ENCODE measurements at regions not wholly inside any gene's neighbourhood (a gene's known extent, or its start where the extent isn't known, plus 50 kb on each side); places are given as distances from the start of the nearest gene placed in this dataset.
"Not testable (repeated sequence)": the region's sequence is repeated elsewhere in the genome, so short reads cannot be mapped to it uniquely, and the experiment has no call there.

- no peak for DNase-seq
These were observed 200.7 kb downstream of the RRAGC start for GRCh38 chr1:38658883-38659282.

GRCh38 chr1:38657873-38658272, 201.7 kb downstream of the RRAGC start:
- no peak for DNase-seq

- DNase-seq, result no peak
These were observed 202.2 kb downstream of the RRAGC start for GRCh38 chr1:38657207-38657840.

- no peak for DNase-seq
These were observed 202.8 kb downstream of the RRAGC start for GRCh38 chr1:38656726-38657125.

GRCh38 chr1:38652217-38652616, 207.4 kb downstream of the RRAGC start:
- no peak for DNase-seq

- no peak for DNase-seq
These were observed 207.9 kb downstream of the RRAGC start for GRCh38 chr1:38651669-38652068.

GRCh38 chr1:38648417-38648816, 211.2 kb downstream of the RRAGC start:
- no peak for DNase-seq

GRCh38 chr1:38647341-38647740, 212.2 kb downstream of the RRAGC start:
- DNase-seq, result not testable (repeated sequence)

GRCh38 chr1:38644092-38644491, 215.5 kb downstream of the RRAGC start:
- no peak for DNase-seq

- no peak for DNase-seq
These were observed 217.9 kb downstream of the RRAGC start for GRCh38 chr1:38641661-38642060.

GRCh38 chr1:38640371-38640770, 219.2 kb downstream of the RRAGC start:
- DNase-seq, result no peak

GRCh38 chr1:38628241-38628640, 231.3 kb downstream of the RRAGC start:
- DNase-seq, result no peak

GRCh38 chr1:38625939-38626338, 233.6 kb downstream of the RRAGC start:
- no peak for DNase-seq

- DNase-seq, result no peak
These were observed 235.1 kb downstream of the RRAGC start for GRCh38 chr1:38624336-38625039.

GRCh38 chr1:38623529-38623928, 236.0 kb downstream of the RRAGC start:
- no peak for DNase-seq

- DNase-seq, result no peak
These were observed 237.4 kb downstream of the RRAGC start for GRCh38 chr1:38622197-38622596.

GRCh38 chr1:38616846-38617245, 242.7 kb downstream of the RRAGC start:
- no peak for DNase-seq

GRCh38 chr1:38615680-38616079, 243.9 kb downstream of the RRAGC start:
- no peak for DNase-seq

GRCh38 chr1:38614861-38615260, 244.7 kb downstream of the RRAGC start:
- DNase-seq, result no peak

GRCh38 chr1:38613996-38614395, 245.6 kb downstream of the RRAGC start:
- DNase-seq, result no peak

GRCh38 chr1:38612951-38613350, 246.6 kb downstream of the RRAGC start:
- DNase-seq, result no peak

GRCh38 chr1:38611664-38612211, 247.8 kb downstream of the RRAGC start:
- DNase-seq, result no peak

- DNase-seq, result no peak
These were observed 250.2 kb downstream of the RRAGC start for GRCh38 chr1:38609166-38610025.

All from NK-92 treated with Interleukin-12 subunit alpha and Interleukin-12 subunit beta, amount 100 ng/mL, for 24 hours (cell line).